GM18519 (cell line): ENCODE measurements at regions not wholly inside any gene's neighbourhood (a gene's known extent, or its start where the extent isn't known, plus 50 kb on each side); places are given as distances from the start of the nearest gene placed in this dataset.
A peak's percentile ranks its signal among the peaks of the same experiment; 100 is the strongest.
"Not testable (repeated sequence)": the region's sequence is repeated elsewhere in the genome, so short reads cannot be mapped to it uniquely, and the experiment has no call there.

Experiments
- ATAC-seq: cut with Tn5 transposase; IDR thresholded peaks from one replicate; pipeline ENCODE4 v1.9.1; 2021; ENCODE audit warnings: mild to moderate bottlenecking, moderate library complexity; ENCODE audit not compliant: unreplicated experiment, low FRiP score

- peak; percentile 82 for ATAC-seq
Measured at GRCh38 chr6:153312634-153313033, 181.6 kb upstream of the RGS17 start.

- no peak for ATAC-seq
Measured at GRCh38 chr6:153309651-153310050, 178.6 kb upstream of the RGS17 start.

- no peak for ATAC-seq
Measured at GRCh38 chr6:153302133-153302532, 171.1 kb upstream of the RGS17 start.

GRCh38 chr6:153301602-153302001 is 170.5 kb upstream of the RGS17 start:
- ATAC-seq = peak; percentile 79

GRCh38 chr6:153282456-153282855 is 151.4 kb upstream of the RGS17 start:
- ATAC-seq = not testable (repeated sequence)

- ATAC-seq = no peak
Measured at GRCh38 chr6:153275997-153276396, 144.9 kb upstream of the RGS17 start.

GRCh38 chr6:153272201-153272980 is 141.3 kb upstream of the RGS17 start:
- no peak for ATAC-seq

GRCh38 chr6:153263489-153263888 is 132.4 kb upstream of the RGS17 start:
- ATAC-seq = no peak

GRCh38 chr6:153251326-153251725 is 120.2 kb upstream of the RGS17 start:
- ATAC-seq = no peak

GRCh38 chr6:153237670-153238069 is 106.6 kb upstream of the RGS17 start:
- no peak for ATAC-seq

GRCh38 chr6:153231048-153231646 is 100.1 kb upstream of the RGS17 start:
- ATAC-seq = no peak

- no peak for ATAC-seq
Measured at GRCh38 chr6:153218184-153218792, 87.2 kb upstream of the RGS17 start.

GRCh38 chr6:153216789-153217188 is 85.7 kb upstream of the RGS17 start:
- ATAC-seq = no peak

- no peak for ATAC-seq
Measured at GRCh38 chr6:153215242-153215641, 84.2 kb upstream of the RGS17 start.

- no peak for ATAC-seq
Measured at GRCh38 chr6:153214436-153214835, 83.4 kb upstream of the RGS17 start.

GRCh38 chr6:153210083-153210482 is 79.0 kb upstream of the RGS17 start:
- ATAC-seq = peak; percentile 89

- no peak for ATAC-seq
Measured at GRCh38 chr6:153208706-153209105, 77.6 kb upstream of the RGS17 start.

GRCh38 chr6:153207617-153208016 is 76.5 kb upstream of the RGS17 start:
- ATAC-seq = no peak

GRCh38 chr6:153207006-153207405 is 75.9 kb upstream of the RGS17 start:
- ATAC-seq = no peak

GRCh38 chr6:153192943-153193885 is 62.1 kb upstream of the RGS17 start:
- no peak for ATAC-seq

- ATAC-seq = no peak
Measured at GRCh38 chr6:153183925-153184324, 52.8 kb upstream of the RGS17 start.
